SK-N-SH (cell line): ENCODE measurements at regions not wholly inside any gene's neighbourhood (a gene's known extent, or its start where the extent isn't known, plus 50 kb on each side); places are given as distances from the start of the nearest gene placed in this dataset.

Experiments
- CTCF ChIA-PET: fragments of 300-600, 350-600 bp; formaldehyde crosslinking; extraction: SDS; loops from one replicate; lab custom pipeline; 2021; lab: Yijun Ruan, JAX
- POLR2A ChIA-PET: fragments of 350-600 bp; sonication (Branson Sonifier 250); formaldehyde crosslinking; extraction: SDS; loops from one replicate; lab custom pipeline; 2020; ENCODE audit warnings: antibody characterized with exemption, inconsistent platforms; lab: Yijun Ruan, JAX
- DNase-seq: peaks from one replicate; pipeline ENCODE4 v3.0.0; 2012
- H2AFZ ChIP-seq: fragments of 200-600 bp; sonication (generic); 2 replicates; pipeline ENCODE4 v1.8.1; 2016; ENCODE audit warnings: antibody characterized with exemption, mild to moderate bottlenecking, low read depth
- H3F3A ChIP-seq: fragments of 200-600 bp; sonication (generic); replicated peaks from 2 replicates; pipeline ENCODE3; 2016; ENCODE audit warnings: antibody characterized with exemption, mild to moderate bottlenecking; ENCODE audit not compliant: insufficient read depth
- H3K27ac ChIP-seq, 2 experiments: fragments of 200-500 bp in 1 of 2; fragments of 200-600 bp in 1 of 2; sonication (Bioruptor generic) in 1 of 2; sonication (generic), shearing (Covaris generic) in 1 of 2; 2 replicates each; pipeline versions ENCODE4 v1.5.1 to v1.6.1; 2014 to 2016; ENCODE audit warnings: low read depth in 2 of 2, inconsistent platforms in 1 of 2, low read length in 1 of 2, mild to moderate bottlenecking in 1 of 2, mixed read lengths in 1 of 2
- H3K27me3 ChIP-seq: fragments of 200-600 bp; sonication (generic), shearing (Covaris generic); 2 replicates; pipeline ENCODE4 v1.6.1; 2016; ENCODE audit warnings: mixed run types; ENCODE audit not compliant: insufficient read depth
- H3K36me3 ChIP-seq, 2 experiments: fragments of 200-500 bp in 1 of 2; fragments of 200-600 bp in 1 of 2; sonication (Bioruptor generic) in 1 of 2; sonication (generic) in 1 of 2; replicated peaks in 1 of 2; 2 replicates each; pipeline versions ENCODE3 to v1.5.1; 2014 to 2016; ENCODE audit warnings: low read length in 1 of 2, mild to moderate bottlenecking in 1 of 2; ENCODE audit not compliant: insufficient read depth in 2 of 2, control insufficient read depth in 1 of 2
- H3K4me1 ChIP-seq, 2 experiments: fragments of 200-500 bp in 1 of 2; fragments of 200-600 bp in 1 of 2; sonication (Bioruptor generic) in 1 of 2; sonication (generic), shearing (Covaris generic) in 1 of 2; 2 replicates each; pipeline versions ENCODE4 v1.5.1 to v1.6.1; 2014 to 2016; ENCODE audit warnings: low read depth in 1 of 2, low read length in 1 of 2, mixed run types in 1 of 2; ENCODE audit not compliant: insufficient read depth in 2 of 2, control insufficient read depth in 1 of 2
- H3K4me2 ChIP-seq: fragments of 200-600 bp; sonication (generic), shearing (Covaris generic); 2 replicates; pipeline ENCODE4 v1.6.1; 2017; ENCODE audit warnings: mixed run types
- H3K4me3 ChIP-seq, 2 experiments: fragments of 200-500 bp in 1 of 2; fragments of 200-600 bp in 1 of 2; sonication (Bioruptor generic) in 1 of 2; sonication (generic), shearing (Covaris generic) in 1 of 2; 2 replicates each; pipeline versions ENCODE4 v1.5.1 to v1.8.1; 2014 to 2016; ENCODE audit warnings: low read depth in 2 of 2, inconsistent platforms in 1 of 2, low read length in 1 of 2, mild to moderate bottlenecking in 1 of 2, mixed read lengths in 1 of 2, moderate library complexity in 1 of 2
- H3K79me2 ChIP-seq: fragments of 200-600 bp; sonication (generic); 2 replicates; pipeline ENCODE4 v1.8.1; 2017; ENCODE audit warnings: mild to moderate bottlenecking; ENCODE audit not compliant: insufficient read depth
- H3K9ac ChIP-seq: fragments of 200-600 bp; sonication (generic); 2 replicates; pipeline ENCODE4 v1.6.1; 2017; ENCODE audit warnings: mixed run types
- H3K9me2 ChIP-seq: fragments of 200-600 bp; sonication (generic); 2 replicates; pipeline ENCODE4 v1.6.1; 2017; ENCODE audit warnings: mixed run types
- H3K9me3 ChIP-seq: fragments of 200-600 bp; sonication (generic); 2 replicates; pipeline ENCODE4 v1.6.1; 2017; ENCODE audit warnings: mixed run types, mild to moderate bottlenecking, moderate library complexity
- H4K20me1 ChIP-seq: fragments of 200-600 bp; sonication (generic); 2 replicates; pipeline ENCODE4 v1.6.1; 2017; ENCODE audit warnings: mild to moderate bottlenecking, mixed run types; ENCODE audit not compliant: insufficient read depth
- EP300 ChIP-seq, 2 experiments: IDR thresholded peaks; 2 replicates each; pipeline versions ENCODE4 v1.4.0 to v1.6.1; 2012; ENCODE audit warnings: borderline replicate concordance in 1 of 2, low read depth in 1 of 2, low read length in 1 of 2
- EZH2phosphoT487 ChIP-seq: fragments of 200-600 bp; sonication (generic); IDR thresholded peaks from 2 replicates; pipeline ENCODE4 v1.6.1; 2017; ENCODE audit warnings: low read depth, mixed run types, mild to moderate bottlenecking, antibody characterized with exemption, moderate library complexity, borderline replicate concordance
- GATA2 ChIP-seq: sonication (generic); formaldehyde crosslinking; IDR thresholded peaks from 2 replicates; pipeline ENCODE4 v1.5.0; 2020; ENCODE audit warnings: mild to moderate bottlenecking, missing genetic modification reagents
- NRF1 ChIP-seq: IDR thresholded peaks from 2 replicates; pipeline ENCODE4 v1.6.1; 2012; ENCODE audit warnings: low read depth, mild to moderate bottlenecking, low read length
- RCOR1 ChIP-seq: fragments of 150-350 bp; IDR thresholded peaks from 2 replicates; pipeline ENCODE4 v1.6.1; 2017; ENCODE audit warnings: antibody characterized with exemption, low read length
- SMC3 ChIP-seq: IDR thresholded peaks from 2 replicates; pipeline ENCODE4 v1.6.1; 2012; ENCODE audit warnings: low read depth, low read length, improper control_type of control experiment
- WGBS: methylation state at CpG from one replicate; pipeline ENCODE4 v1.1.6; 2017; ENCODE audit warnings: low lambda C conversion rate; 5-methylcytosine and 5-hydroxymethylcytosine counted together
- TF ChIP-seq, protein P1 (sequence below): fragments of 150-350 bp; IDR thresholded peaks from 2 replicates; pipeline ENCODE4 v1.6.1; 2016; ENCODE audit warnings: mild to moderate bottlenecking, low read depth, low read length
- TF ChIP-seq, protein P2 (sequence below): fragments of 200-600 bp; sonication (generic); IDR thresholded peaks from 2 replicates; pipeline ENCODE4 v1.6.1; 2017; ENCODE audit warnings: antibody characterized with exemption, mild to moderate bottlenecking, moderate library complexity

DNA sequence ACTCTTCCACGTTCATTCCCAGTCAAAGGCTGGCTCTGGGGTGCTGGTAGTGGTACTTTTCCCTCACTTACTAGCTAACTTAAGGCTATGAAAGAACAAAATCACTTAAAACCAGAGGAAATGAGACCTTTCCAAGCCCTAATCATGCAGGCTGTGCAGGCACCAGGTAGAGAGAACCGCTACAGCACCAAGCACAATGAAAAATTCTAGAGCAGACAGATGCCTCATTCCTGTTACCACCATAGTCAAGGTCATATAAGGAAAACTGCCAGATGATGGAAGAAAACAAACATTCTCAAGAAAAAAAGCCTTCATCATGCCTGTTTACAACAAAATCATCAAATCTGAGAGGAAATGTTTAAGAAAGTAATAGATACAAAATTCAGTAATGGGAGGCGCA is 374.4 kb upstream of the PDE4D start:
- POLR2A ChIA-PET: no interaction called here
- Histone ChIP-seq H3K27me3 (no peaks in the 10 kb centered on the region), H3K9me2 (no peaks in the 10 kb centered on the region), H3K36me3 (no peaks in the 10 kb centered on the region), H3K4me2 (no peak overlapping the region), H3K4me1 (no peaks in the 10 kb centered on the region), H3F3A (no peaks in the 10 kb centered on the region), H3K4me3 (no peak overlapping the region), H3K79me2 (no peaks in the 10 kb centered on the region), H4K20me1 (no peaks in the 10 kb centered on the region), H2AFZ (no peak overlapping the region)
- 87% methylated on average over 3 of the region's 3 CpGs for WGBS
- TF ChIP-seq SMC3 (no peak), RCOR1 (no peak), EP300 (IDR thresholded peaks at IDR 0.05; ENCODE audit: borderline replicate concordance in 1 of 2, low read depth in 1 of 2, low read length in 1 of 2) (no peak), NRF1 (no peak)
- TF ChIP-seq, protein P1, sequence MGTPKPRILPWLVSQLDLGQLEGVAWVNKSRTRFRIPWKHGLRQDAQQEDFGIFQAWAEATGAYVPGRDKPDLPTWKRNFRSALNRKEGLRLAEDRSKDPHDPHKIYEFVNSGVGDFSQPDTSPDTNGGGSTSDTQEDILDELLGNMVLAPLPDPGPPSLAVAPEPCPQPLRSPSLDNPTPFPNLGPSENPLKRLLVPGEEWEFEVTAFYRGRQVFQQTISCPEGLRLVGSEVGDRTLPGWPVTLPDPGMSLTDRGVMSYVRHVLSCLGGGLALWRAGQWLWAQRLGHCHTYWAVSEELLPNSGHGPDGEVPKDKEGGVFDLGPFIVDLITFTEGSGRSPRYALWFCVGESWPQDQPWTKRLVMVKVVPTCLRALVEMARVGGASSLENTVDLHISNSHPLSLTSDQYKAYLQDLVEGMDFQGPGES: no peak
- TF ChIP-seq, all 33 proteins: peak for 0
- Histone ChIP-seq H3K9me3 (no peaks in the 10 kb centered on the region), H3K9ac (no peak overlapping the region), H3K27ac (no peak overlapping the region)
- DNase-seq: no peak
- CTCF ChIA-PET: no interaction called here

DNA sequence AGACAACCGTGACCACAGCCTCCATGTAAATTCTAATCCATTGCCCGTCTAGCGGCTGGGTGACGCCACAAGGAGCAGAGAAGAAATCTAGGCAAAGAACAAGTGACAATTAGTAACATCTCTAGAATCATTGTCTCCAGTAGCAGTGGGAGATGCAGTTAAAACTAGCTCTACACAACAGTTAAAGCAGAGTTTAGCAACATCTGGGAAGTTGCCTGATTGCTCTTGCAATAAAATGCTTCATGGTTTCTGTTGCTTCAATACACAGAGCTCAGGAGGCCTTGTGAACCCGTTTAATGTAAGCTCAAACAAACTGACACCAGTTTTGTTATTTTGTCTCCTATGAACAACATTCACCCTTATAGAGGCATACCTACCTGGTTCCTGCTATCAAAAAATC is 369.8 kb upstream of the PDE4D start:
- TF ChIP-seq GATA2 (CRISPR knock-in tag) (no peak), EZH2phosphoT487 (no peak), EP300 (IDR thresholded peaks at IDR 0.05; ENCODE audit: borderline replicate concordance in 1 of 2, low read depth in 1 of 2, low read length in 1 of 2) (no peak)
- TF ChIP-seq, protein P2, sequence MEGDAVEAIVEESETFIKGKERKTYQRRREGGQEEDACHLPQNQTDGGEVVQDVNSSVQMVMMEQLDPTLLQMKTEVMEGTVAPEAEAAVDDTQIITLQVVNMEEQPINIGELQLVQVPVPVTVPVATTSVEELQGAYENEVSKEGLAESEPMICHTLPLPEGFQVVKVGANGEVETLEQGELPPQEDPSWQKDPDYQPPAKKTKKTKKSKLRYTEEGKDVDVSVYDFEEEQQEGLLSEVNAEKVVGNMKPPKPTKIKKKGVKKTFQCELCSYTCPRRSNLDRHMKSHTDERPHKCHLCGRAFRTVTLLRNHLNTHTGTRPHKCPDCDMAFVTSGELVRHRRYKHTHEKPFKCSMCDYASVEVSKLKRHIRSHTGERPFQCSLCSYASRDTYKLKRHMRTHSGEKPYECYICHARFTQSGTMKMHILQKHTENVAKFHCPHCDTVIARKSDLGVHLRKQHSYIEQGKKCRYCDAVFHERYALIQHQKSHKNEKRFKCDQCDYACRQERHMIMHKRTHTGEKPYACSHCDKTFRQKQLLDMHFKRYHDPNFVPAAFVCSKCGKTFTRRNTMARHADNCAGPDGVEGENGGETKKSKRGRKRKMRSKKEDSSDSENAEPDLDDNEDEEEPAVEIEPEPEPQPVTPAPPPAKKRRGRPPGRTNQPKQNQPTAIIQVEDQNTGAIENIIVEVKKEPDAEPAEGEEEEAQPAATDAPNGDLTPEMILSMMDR: no peak
- Histone ChIP-seq H3K9ac (no peak overlapping the region), H3K9me3 (no peaks in the 10 kb centered on the region), H3K79me2 (no peaks in the 10 kb centered on the region), H3K9me2 (no peaks in the 10 kb centered on the region), H3K36me3 (no peaks in the 10 kb centered on the region), H4K20me1 (no peaks in the 10 kb centered on the region), H3F3A (peaks cover 5% of the 10 kb centered on the region), H3K27me3 (no peaks in the 10 kb centered on the region), H3K4me3 (no peak overlapping the region), H2AFZ (no peak overlapping the region), H3K4me1 (no peaks in the 10 kb centered on the region; a peak in 1 of 4 replicates), H3K27ac (no peak overlapping the region), H3K4me2 (no peak overlapping the region)
- POLR2A ChIA-PET: no interaction called here
- 95% methylated on average over 5 of the region's 5 CpGs for WGBS
- DNase-seq: no peak
- CTCF ChIA-PET: no interaction called here
